ENCODE measurements at regions not wholly inside any gene's neighbourhood (a gene's known extent, or its start where the extent isn't known, plus 50 kb on each side); places are given as distances from the start of the nearest gene placed in this dataset.

DNA sequence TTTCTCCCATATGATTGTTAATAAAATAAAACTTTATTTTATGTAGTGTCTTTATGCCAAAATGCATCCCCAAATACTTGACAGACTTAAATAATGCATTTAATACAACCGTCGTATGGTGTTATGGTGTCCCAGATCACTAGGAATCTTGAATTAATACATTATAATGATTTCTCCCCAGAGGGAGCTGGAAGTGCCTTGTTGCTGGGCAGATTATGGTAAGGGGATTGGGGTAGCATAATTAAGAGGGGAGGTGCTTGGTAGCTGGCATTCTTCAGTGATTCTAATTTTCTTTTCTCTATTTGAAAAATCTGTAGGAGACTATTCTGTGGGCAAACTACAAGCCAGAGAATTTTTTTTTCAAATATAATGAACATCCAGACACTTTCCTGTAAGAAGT, 1043.7 kb downstream of the ADGRL2 start:
- TF ChIP-seq POLR2AphosphoS5 (IDR thresholded peaks at IDR 0.05; ENCODE audit: low read depth, low read length), result no peak
- TF ChIP-seq, protein P1, sequence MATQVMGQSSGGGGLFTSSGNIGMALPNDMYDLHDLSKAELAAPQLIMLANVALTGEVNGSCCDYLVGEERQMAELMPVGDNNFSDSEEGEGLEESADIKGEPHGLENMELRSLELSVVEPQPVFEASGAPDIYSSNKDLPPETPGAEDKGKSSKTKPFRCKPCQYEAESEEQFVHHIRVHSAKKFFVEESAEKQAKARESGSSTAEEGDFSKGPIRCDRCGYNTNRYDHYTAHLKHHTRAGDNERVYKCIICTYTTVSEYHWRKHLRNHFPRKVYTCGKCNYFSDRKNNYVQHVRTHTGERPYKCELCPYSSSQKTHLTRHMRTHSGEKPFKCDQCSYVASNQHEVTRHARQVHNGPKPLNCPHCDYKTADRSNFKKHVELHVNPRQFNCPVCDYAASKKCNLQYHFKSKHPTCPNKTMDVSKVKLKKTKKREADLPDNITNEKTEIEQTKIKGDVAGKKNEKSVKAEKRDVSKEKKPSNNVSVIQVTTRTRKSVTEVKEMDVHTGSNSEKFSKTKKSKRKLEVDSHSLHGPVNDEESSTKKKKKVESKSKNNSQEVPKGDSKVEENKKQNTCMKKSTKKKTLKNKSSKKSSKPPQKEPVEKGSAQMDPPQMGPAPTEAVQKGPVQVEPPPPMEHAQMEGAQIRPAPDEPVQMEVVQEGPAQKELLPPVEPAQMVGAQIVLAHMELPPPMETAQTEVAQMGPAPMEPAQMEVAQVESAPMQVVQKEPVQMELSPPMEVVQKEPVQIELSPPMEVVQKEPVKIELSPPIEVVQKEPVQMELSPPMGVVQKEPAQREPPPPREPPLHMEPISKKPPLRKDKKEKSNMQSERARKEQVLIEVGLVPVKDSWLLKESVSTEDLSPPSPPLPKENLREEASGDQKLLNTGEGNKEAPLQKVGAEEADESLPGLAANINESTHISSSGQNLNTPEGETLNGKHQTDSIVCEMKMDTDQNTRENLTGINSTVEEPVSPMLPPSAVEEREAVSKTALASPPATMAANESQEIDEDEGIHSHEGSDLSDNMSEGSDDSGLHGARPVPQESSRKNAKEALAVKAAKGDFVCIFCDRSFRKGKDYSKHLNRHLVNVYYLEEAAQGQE (IDR thresholded peaks at IDR 0.05; ENCODE audit: insufficient read depth in 1 of 2, low read depth in 2 of 2, low read length in 2 of 2), result no peak
- TF ChIP-seq TAF1 (IDR thresholded peaks at IDR 0.05; ENCODE audit: borderline replicate concordance, insufficient read depth, low read length), result no peak
- no peak for TF ChIP-seq SIN3A (IDR thresholded peaks at IDR 0.05; ENCODE audit: borderline replicate concordance, insufficient read depth, low read length)
